ENCODE measurements at regions not wholly inside any gene's neighbourhood (a gene's known extent, or its start where the extent isn't known, plus 50 kb on each side); places are given as distances from the start of the nearest gene placed in this dataset.

GRCh38 chr13:76024151-76024550 lies 388.0 kb downstream of the LMO7 start:
- TF ChIP-seq CTCF (IDR thresholded peaks at IDR 0.05) (no peak), POLR2A (IDR thresholded peaks at IDR 0.05) (no peak), POLR2AphosphoS5 (IDR thresholded peaks at IDR 0.05) (no peak)

Data from upper lobe of left lung (tissue), 4 donors.